Glutamatergic neuron (in vitro differentiated cells): ENCODE measurements at regions not wholly inside any gene's neighbourhood (a gene's known extent, or its start where the extent isn't known, plus 50 kb on each side); places are given as distances from the start of the nearest gene placed in this dataset.

ENCODE experiments used
- DNase-seq: peaks from one replicate; pipeline ENCODE4 v3.0.0; 2022
- H3K27ac Mint-ChIP-seq: one replicate; pipeline ENCODE4 v1.8.0; 2020; ENCODE audit warnings: mild to moderate bottlenecking, mixed read lengths, inconsistent platforms; ENCODE audit not compliant: unreplicated experiment
- H3K27me3 Mint-ChIP-seq: one replicate; pipeline ENCODE4 v1.8.0; 2020; ENCODE audit warnings: mild to moderate bottlenecking, moderate library complexity, mixed read lengths, inconsistent platforms; ENCODE audit not compliant: unreplicated experiment
- H3K36me3 Mint-ChIP-seq: one replicate; pipeline ENCODE4 v1.8.0; 2020; ENCODE audit warnings: mild to moderate bottlenecking, mixed read lengths, inconsistent platforms; ENCODE audit not compliant: unreplicated experiment
- H3K4me1 Mint-ChIP-seq: one replicate; pipeline ENCODE4 v1.8.0; 2020; ENCODE audit warnings: mild to moderate bottlenecking, low read depth, mixed read lengths, inconsistent platforms; ENCODE audit not compliant: unreplicated experiment
- H3K4me3 Mint-ChIP-seq: one replicate; pipeline ENCODE4 v1.8.0; 2020; ENCODE audit warnings: mild to moderate bottlenecking, mixed read lengths, inconsistent platforms; ENCODE audit not compliant: unreplicated experiment
- H3K9me3 Mint-ChIP-seq: one replicate; pipeline ENCODE4 v1.8.0; 2020; ENCODE audit warnings: mild to moderate bottlenecking, moderate library complexity, mixed read lengths, inconsistent platforms; ENCODE audit not compliant: unreplicated experiment
- CTCF ChIP-seq: fragments of 200-600 bp; sonication (generic); IDR thresholded peaks from one replicate; pipeline ENCODE4 v1.5.0; 2021; ENCODE audit not compliant: partially characterized antibody, unreplicated experiment

GRCh38 chr2:14306268-14306861, 326.2 kb upstream of the LRATD1 start:
- Mint-ChIP-seq H3K4me1 (no peaks in the 10 kb centered on the region), H3K4me3 (no peak overlapping the region), H3K9me3 (no peaks in the 10 kb centered on the region), H3K27ac (no peak overlapping the region), H3K27me3 (no peaks in the 10 kb centered on the region), H3K36me3 (no peaks in the 10 kb centered on the region)
- no peak for TF ChIP-seq CTCF
- DNase-seq = no peak

GRCh38 chr2:14313341-14313740, 319.2 kb upstream of the LRATD1 start:
- no peak for TF ChIP-seq CTCF
- no peak for DNase-seq
- no peaks in the 10 kb centered on the region for H3K27me3 Mint-ChIP-seq
- no peaks in the 10 kb centered on the region for H3K36me3 Mint-ChIP-seq
- no peaks in the 10 kb centered on the region for H3K9me3 Mint-ChIP-seq
- no peak overlapping the region for H3K4me3 Mint-ChIP-seq
- no peak overlapping the region for H3K27ac Mint-ChIP-seq
- no peaks in the 10 kb centered on the region for H3K4me1 Mint-ChIP-seq

- no peak for TF ChIP-seq CTCF
- Mint-ChIP-seq H3K4me3 (no peak overlapping the region), H3K4me1 (no peaks in the 10 kb centered on the region), H3K36me3 (no peaks in the 10 kb centered on the region), H3K27me3 (no peaks in the 10 kb centered on the region), H3K9me3 (no peaks in the 10 kb centered on the region), H3K27ac (no peak overlapping the region)
- no peak for DNase-seq
Measured at GRCh38 chr2:14316594-14316993, 315.9 kb upstream of the LRATD1 start.

- Mint-ChIP-seq H3K9me3 (no peaks in the 10 kb centered on the region), H3K27me3 (no peaks in the 10 kb centered on the region), H3K4me3 (no peak overlapping the region), H3K36me3 (no peaks in the 10 kb centered on the region), H3K4me1 (no peaks in the 10 kb centered on the region), H3K27ac (no peak overlapping the region)
- TF ChIP-seq CTCF = no peak
- DNase-seq = no peak
Measured at GRCh38 chr2:14321357-14321756, 311.2 kb upstream of the LRATD1 start.

GRCh38 chr2:14322306-14322705, 310.2 kb upstream of the LRATD1 start:
- H3K4me3 Mint-ChIP-seq = no peak overlapping the region
- no peak overlapping the region for H3K27ac Mint-ChIP-seq
- H3K9me3 Mint-ChIP-seq = no peaks in the 10 kb centered on the region

More at GRCh38 chr2:14322306-14322705, 310.2 kb upstream of the LRATD1 start:
- no peaks in the 10 kb centered on the region for H3K36me3 Mint-ChIP-seq
- H3K27me3 Mint-ChIP-seq = no peaks in the 10 kb centered on the region
- no peak for TF ChIP-seq CTCF
- H3K4me1 Mint-ChIP-seq = no peaks in the 10 kb centered on the region
- no peak for DNase-seq
